HG03280 (cell line): ENCODE measurements at regions not wholly inside any gene's neighbourhood (a gene's known extent, or its start where the extent isn't known, plus 50 kb on each side); places are given as distances from the start of the nearest gene placed in this dataset.
"Not testable (repeated sequence)": the region's sequence is repeated elsewhere in the genome, so short reads cannot be mapped to it uniquely, and the experiment has no call there.

Experiments used
- ATAC-seq: cut with Tn5 transposase; IDR thresholded peaks from one replicate; pipeline ENCODE4 v1.9.1; 2021; ENCODE audit warnings: mild to moderate bottlenecking, moderate library complexity; ENCODE audit not compliant: unreplicated experiment

DNA sequence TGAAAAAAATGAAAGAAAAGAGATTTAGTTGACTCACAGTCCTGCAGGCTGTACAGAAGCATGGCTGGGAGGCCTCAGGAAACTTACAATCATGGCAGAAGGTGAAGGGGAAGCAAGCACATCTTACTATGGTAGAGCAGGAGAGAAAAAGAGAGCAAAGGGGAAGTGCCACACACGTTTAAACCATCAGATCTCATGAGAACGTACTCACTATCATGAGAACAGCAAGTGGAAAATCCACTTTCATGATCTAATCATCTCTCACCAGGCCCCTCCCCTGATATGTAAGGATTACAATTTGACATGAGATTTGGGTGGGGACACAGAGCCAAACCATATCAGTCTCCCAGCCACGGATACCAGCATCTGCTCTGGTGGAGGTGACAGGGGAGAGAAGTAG is 50.8 kb upstream of the CPOX start:
- ATAC-seq, result no peak

GRCh38 chr3:98645039-98645438 is 51.6 kb upstream of the CPOX start:
- ATAC-seq, result no peak

GRCh38 chr3:98646680-98647079 is 53.3 kb upstream of the CPOX start:
- ATAC-seq, result no peak

- ATAC-seq, result no peak
Measured at GRCh38 chr3:98647197-98647596, 53.8 kb upstream of the CPOX start.

DNA sequence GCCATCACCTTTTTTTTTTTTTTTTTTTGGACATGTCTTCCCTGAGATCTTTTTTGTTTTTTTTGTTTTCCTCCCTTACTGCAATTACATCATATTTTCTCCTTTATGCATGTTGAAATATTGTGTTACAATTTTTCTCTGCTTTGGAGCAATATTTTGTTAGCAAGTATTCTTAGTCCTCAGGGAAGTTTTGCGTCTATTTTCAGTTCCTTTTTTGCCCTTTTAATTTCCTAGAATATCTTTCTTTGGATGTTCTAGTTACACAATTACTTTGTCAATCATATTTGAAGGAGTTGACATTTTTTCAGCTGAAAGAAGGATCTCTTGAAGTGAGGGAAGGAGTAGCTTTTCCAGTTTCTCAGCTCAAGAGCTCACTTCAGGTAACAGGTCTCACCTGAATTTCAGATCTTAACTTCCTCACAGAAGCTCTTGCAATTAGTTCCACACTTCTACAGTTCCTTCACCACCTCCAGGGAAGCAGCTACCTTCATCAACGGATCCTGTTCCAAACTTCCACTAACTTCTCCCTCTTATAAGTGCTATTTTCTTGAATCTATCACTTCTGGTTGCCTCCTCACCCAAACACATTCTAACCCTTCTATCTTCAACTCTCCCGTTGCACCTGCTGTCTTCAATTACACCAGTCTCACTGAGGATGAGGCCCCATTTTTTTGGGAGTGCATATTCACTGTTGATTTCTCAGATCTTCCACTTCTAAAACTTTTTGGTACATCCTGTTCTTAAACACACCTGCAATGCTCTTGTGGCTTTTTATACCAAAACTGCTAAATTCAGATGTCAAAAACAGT is 57.8 kb upstream of the CPOX start:
- ATAC-seq, result no peak

DNA sequence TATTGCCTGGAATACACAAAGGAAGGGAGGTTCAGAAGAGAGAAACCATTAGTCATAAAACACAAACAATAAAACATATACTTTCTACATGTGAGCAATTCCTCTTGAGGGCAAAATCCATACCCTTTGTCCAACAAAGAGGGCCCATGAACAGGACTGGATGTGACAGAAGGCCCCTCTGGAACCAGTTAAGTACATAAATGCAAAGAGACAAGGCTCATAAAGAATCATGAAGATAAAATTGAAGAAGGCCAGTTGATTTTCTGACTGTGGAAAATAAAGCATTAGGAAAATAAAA is 58.3 kb upstream of the CPOX start:
- ATAC-seq, result no peak

DNA sequence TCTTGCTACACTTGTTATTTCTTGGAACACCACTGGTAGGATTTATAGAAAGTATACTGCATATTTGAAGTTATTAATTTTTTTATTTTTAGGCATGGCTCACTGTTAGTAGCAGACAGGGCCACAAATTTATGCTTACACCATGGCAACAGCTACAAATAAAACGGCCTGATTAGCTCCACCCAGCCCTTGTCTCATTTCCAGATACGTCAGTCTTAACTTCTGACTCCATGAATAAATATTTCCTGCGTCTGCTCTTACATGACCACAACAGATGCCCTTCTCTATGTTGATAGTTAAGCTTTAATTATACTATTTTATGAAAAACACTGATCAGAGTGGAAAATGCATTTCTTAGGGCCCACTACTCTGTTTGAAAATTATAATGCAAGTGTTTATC is 62.3 kb upstream of the CPOX start:
- ATAC-seq, result no peak

DNA sequence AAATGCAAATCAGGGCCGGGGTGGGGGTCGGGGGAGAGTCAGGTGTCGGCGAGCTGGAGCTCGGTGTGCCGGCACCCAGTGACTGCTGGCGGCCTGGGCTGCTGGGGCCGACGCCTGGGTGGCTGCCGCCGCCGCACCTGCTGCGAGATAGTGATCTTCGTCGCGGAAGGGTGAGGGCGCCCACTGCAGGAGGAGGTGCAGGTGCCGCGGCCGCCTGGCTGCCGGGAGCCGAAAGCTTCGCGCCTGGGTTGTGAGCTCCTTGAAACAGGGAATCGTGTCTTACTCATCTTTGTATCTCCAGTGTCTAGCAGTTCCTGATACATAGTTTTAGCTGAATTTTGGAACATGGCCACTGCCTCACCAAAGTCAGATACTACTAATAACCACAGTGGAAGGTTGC is 64.0 kb upstream of the CPOX start:
- ATAC-seq, result peak; percentile 99

GRCh38 chr3:98662699-98663098 is 69.3 kb upstream of the CPOX start:
- ATAC-seq, result no peak

GRCh38 chr3:98670020-98670419 is 76.6 kb upstream of the CPOX start:
- ATAC-seq, result no peak

GRCh38 chr3:98679986-98680385 is 83.2 kb upstream of the ST3GAL6 start:
- ATAC-seq, result no peak

- no peak for ATAC-seq
Measured at GRCh38 chr3:98680723-98681122, 82.4 kb upstream of the ST3GAL6 start.

DNA sequence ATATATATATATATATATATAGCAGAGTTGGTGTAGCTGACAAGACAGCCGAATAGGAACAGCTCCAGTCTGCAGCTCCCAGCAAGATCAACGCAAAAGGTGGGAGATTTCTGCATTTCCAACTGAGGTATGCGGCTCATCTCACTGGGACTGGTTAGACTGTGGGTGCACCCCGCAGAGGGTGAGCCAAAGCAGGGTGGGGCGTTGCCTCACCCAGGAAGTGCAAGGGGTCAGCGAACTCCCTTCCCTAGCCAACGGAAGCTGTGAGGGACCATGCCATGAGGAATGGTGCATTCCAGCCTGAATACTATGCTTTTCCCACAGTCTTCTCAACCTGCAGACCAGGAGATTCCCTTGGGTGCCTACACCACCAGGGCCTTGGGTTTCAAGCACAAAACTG is 81.7 kb upstream of the ST3GAL6 start:
- ATAC-seq, result no peak

GRCh38 chr3:98682391-98682790 is 80.7 kb upstream of the ST3GAL6 start:
- not testable (repeated sequence) for ATAC-seq

DNA sequence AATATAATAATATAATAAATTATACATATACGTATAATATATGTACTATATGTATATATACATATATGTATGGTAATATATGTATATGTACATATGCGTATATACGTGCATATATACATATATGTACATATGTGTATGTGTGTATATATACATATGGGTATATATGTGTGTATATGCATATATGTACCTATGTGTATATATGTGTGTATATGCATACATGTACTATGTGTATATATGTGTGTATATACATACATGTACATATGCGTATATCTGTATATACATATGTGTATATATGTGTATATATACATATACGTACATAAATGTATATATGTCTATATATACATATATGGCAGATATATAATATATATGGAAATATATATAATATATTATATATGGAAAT is 74.8 kb upstream of the ST3GAL6 start:
- no peak for ATAC-seq

- ATAC-seq, result no peak
Measured at GRCh38 chr3:98690876-98691275, 72.3 kb upstream of the ST3GAL6 start.

GRCh38 chr3:98691897-98692296 is 71.2 kb upstream of the ST3GAL6 start:
- ATAC-seq, result no peak

- no peak for ATAC-seq
Measured at GRCh38 chr3:98692787-98693473, 70.2 kb upstream of the ST3GAL6 start.

GRCh38 chr3:98695796-98696195 is 67.3 kb upstream of the ST3GAL6 start:
- no peak for ATAC-seq

- ATAC-seq, result not testable (repeated sequence)
Measured at GRCh38 chr3:98696296-98696695, 66.8 kb upstream of the ST3GAL6 start.

GRCh38 chr3:98697225-98697624 is 65.9 kb upstream of the ST3GAL6 start:
- no peak for ATAC-seq

- no peak for ATAC-seq
Measured at GRCh38 chr3:98699132-98699531, 64.0 kb upstream of the ST3GAL6 start.
